HL-60/S4 treated with phorbol 12-myristate 13-acetate at 8.2 ng/mL for 4 days and 3 days (cell line): ENCODE measurements at regions not wholly inside any gene's neighbourhood (a gene's known extent, or its start where the extent isn't known, plus 50 kb on each side); places are given as distances from the start of the nearest gene placed in this dataset.
"Not testable (repeated sequence)": the region's sequence is repeated elsewhere in the genome, so short reads cannot be mapped to it uniquely, and the experiment has no call there.

ENCODE experiments used
- in situ Hi-C: fragments of 300-500 bp; cut with MboI; formaldehyde crosslinking; loops from 2 replicates; pipeline ENCODE4 v1.15.0; 2022; ENCODE audit warnings: low sequenced_read_pairs

DNA sequence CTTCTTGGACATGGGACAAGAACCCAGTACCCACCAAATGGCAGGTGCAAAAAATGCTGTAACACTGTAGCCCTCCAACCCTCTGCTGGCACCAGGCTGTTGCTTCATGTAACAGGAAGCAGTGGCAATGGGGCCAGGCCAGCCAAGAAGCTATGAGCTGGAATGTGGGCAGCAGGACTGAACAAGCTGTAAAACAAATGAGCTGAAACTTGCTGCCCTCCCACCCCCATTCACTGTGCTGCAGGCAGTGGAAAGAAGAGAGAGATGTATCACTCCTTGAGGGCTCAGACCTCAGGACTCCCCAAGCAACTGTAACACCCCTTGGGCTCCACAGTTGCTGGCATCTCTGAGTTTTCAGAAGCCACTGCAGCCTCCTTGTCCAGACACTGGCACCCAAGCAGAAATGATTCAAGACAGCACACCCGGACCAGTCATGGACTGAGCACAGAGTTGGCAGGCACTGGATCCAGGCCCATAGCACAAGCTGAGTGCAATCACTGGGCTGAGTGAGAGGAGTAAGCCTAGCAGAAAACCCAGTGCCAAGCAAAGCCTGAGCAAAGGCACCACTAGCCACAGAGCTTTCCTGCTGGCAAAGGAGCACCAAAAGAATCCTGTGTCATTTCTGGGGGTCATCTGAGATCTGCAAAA, 321.4 kb upstream of the CXADR start:
- in situ Hi-C loops, result no loop called here

DNA sequence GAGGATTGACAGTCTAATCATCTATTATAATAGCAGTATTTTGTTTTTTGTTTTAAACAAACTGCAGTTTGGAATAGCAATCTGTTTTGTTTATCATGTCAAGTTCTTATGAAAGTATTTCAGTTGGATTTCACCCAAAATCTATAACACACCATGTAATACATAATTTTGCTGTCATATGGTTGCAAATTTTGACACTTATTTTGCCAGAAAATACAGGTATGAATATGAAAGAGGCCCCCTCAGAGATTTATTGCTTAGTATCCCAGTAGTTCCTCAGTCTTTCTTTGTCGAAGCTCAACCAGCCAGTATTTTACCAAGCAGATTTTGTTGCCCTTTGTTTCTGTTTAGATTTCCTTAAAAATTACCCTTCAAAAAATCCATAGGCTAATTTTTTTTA, 317.5 kb upstream of the CXADR start:
- in situ Hi-C loops, result no loop called here

DNA sequence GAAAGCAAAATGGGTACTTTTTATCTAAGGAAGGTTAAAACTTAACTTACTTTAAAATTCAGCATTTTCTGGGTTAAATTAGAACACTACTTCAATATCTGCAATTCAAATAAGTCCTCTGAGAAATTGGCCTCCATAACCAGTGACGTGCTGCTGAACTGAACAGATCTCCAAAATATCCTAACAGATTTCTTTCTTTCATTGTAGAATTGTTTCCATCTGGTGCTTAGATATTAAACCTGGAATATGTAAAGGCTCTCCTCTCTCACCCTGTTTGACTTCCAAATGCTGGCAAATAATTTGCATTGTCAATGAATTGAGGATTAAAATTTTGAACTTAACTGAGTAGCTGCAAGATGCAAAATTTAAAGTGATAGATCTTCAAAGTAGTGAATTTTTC, 316.9 kb upstream of the CXADR start:
- in situ Hi-C loops, result no loop called here

DNA sequence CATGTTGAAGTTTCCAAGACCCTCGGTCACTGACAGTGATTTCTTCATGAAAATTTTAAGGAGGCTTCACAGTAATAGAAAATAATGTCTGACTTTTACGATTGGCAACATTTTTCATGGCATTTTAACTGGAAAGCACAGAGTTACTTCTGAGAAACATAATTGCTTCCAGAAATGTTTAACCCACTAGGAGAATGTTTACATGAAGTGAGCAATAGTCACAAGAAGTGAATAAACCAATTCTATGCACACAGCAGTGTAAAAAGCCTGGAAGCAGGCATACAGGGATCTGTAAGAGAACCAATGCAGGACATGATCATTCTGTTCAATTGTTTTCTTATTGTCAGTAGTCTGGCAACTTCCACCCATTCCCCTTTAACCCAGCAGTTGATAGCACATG, 316.2 kb upstream of the CXADR start:
- in situ Hi-C loops, result no loop called here

DNA sequence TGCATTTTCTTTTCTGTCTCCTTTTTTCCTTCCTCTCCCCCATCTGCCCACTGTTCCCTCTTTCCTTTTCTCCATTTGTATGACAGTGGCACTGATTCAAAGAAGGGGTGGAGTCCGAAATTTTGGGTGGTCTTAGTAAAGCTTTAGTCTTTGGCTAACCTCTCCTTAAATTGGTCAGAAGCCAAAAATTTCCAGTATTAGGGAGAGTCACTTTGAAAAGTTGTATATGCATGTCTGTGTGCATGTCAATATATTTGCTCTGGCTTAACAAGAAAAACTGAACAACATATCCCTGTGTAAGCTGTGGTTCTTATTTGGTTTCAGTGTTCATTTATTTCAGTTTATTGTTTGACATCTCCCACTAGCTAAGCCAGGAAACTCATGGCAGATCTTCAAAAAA, 314.8 kb upstream of the CXADR start:
- in situ Hi-C loops, result no loop called here

DNA sequence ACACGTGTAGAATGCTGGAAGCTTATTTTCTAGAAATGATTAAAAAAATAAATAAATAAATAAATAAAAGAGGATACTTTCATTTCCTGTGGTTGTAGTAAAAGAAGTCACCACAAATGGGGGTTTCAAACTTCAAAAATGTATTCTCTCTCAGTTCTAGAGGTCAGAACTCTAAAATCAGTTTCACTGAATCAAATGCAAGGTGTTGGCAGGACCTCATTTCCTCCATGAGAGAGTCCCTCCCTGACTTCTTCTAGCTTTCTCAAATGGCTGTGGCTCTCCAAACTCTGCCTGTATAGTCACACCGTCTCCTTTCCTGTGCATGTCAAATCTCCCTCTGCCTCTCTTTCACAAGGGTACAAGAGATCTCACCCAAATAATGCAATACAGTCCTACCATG, 312.6 kb upstream of the CXADR start:
- in situ Hi-C loops, result no loop called here

DNA sequence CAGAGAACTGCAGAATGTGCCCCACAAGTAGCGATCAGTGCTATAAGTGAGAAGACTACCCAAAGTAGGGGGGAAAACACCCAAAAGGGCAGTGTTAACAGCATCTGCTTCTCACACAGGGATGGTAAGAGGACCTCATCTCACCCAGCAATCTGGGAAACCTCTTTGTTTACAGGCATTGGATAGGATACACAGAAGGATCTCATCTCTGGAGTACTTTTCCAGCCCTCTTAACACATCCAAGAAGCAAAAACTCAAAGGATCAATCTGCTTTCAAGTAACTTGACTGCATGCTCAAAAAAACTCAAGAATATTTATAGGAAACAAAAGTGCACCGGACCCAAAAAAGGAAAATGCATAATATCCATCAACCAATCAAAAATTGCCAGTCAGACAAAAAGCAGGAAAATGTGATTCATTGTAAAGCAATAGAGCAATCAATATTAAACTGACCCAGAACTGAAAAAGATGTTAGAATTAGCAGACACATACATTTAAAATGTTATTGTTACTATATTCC, 311.0 kb upstream of the CXADR start:
- in situ Hi-C loops, result no loop called here

DNA sequence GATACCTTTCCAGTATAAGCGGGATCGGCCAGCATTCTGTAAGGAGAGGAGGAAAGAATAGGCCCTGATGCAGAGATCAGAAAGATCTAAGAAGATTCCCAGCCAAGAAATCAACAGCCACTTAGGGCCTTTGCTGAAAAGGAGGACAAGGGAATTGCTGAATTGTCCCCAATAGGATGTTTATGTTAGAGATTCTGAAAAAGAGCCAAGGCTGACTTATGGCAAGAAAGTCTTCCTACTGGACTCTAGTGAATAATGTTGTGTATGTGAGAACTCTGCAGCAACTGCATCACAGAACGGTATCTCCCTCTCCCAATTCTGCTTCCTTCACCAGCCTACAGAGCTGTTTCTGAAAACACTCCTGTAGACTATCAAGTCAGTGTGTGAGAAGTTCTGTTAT, 298.0 kb upstream of the CXADR start:
- in situ Hi-C loops, result no loop called here

DNA sequence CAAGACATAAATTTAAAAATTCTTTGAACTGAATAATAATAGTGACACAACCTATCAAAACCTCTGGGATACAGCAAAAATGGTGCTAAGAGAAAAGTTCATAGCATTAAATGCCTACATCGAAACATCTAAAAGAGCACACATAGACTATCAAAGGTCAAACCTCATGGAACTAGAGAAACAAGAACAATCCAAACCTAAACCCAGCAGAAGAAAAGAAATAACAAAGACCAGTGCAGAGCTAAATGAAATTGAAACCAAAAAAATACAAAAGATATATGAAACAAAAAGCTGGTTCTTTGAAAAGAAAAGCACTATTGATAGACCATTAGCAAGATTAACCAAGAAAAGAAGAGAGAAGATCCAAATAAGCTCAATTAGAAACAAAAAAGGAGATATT, 293.8 kb upstream of the CXADR start:
- in situ Hi-C loops, result not testable (repeated sequence)

DNA sequence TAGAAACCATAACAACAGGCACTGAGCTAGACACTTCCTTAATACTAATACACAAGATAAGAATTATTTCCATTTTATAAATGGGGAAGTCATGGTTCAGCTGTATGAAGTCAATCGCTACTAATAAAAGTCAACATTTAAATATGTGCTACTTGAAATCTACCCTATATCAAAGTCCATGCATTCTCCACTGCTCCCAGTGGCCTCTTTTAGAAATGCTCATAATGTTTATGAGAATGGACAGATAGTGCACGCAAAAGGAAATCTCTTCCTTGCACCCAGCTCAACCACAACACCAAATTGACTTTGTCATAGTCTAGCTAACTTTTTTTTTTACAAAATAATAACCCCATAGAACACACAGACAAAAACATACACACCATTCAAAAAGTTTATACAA, 281.7 kb upstream of the CXADR start:
- in situ Hi-C loops, result no loop called here

DNA sequence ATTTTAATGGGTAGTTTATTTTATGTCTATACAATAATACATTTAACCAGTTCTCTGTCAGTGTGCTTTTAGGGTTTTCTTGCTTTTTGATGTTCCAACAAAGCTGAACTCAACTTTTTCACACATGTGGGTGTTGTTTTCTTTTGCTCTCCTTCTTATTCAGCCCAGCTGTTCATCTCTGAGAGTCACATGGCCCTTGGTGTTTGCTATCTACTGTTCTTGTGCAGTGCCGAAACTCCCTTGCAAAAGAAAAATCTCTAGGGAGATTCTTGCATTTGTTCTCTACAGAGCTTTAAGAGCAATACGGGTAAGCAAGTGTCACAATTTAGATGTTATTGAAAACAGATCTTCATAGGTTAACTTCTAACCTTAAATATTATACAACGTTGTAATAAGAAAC, 281.1 kb upstream of the CXADR start:
- in situ Hi-C loops, result no loop called here

DNA sequence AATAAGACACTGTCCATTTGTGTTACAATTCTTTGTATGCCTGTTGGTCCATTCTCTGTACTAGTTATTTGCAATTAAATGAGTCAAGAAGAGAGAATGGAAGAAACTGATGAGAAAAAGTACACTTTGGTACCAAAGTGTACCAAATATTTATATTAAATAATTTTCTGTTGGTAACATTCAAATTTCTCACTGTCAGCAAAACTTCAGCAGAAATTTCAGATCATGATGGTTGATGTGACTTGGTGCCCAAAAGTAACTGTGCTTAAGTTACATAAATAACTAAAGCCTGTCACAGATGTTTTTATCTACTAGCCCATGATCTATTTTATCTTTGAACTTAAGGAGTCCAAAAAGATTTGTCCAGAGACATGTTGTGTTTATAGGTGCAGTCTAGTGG, 274.4 kb upstream of the CXADR start:
- in situ Hi-C loops, result no loop called here

DNA sequence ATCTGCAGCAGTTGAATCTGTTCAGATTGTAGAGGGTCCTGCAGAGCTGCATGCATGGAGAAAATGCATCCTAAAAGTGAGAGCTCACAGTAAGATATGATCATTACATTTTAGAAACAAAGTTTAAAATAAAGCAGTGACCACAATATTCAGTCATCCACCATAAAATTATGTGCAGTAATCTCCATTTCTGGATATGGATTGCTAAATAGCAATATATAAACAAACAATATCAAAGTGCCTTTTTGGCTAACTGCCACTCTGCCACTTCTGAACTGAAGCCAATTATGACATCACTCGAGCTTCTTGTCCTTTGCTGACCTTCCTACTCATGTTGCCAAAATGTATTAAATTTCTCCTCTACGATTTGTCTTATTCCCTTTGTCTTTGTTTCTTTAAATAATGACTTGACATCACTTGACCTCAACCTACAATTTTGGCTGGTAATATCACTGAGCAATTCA, 262.0 kb upstream of the CXADR start:
- in situ Hi-C loops, result no loop called here

DNA sequence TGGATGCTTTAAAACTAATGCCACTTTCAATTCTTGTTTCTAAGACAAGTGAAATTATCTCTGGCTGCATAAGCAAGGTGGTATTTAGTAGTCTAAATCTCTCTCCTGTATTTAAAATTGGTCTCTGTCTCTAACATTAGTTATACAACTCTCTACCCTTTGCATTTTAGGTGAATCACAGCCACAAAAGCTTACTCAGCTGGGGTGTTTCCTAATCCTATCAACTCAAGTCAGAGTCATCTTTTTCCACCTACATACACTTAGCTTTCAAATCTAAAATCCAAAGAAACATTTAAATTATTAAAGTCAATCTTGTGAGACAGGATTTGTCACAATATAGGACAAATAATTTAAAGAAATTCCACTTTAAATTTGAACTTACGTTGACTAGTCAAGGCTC, 255.1 kb upstream of the CXADR start:
- in situ Hi-C loops, result no loop called here

DNA sequence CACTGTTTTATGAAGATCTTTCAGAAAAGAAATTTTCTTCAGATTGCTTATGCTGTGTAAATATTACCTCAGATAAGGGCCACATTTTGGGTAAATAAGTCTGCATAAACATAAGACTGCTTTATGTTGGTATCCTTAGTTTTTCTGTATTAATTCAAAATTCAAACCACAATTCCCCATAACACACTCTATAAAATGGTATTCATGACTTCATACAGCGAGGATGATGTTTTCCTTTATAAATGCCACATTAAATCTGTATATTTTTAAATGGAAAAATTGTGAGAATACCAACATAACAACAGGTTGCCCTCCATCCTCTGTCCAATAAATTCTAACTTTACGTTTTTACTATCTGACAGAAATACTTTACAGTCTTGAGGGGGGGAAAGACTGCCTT, 248.7 kb upstream of the CXADR start:
- in situ Hi-C loops, result no loop called here

DNA sequence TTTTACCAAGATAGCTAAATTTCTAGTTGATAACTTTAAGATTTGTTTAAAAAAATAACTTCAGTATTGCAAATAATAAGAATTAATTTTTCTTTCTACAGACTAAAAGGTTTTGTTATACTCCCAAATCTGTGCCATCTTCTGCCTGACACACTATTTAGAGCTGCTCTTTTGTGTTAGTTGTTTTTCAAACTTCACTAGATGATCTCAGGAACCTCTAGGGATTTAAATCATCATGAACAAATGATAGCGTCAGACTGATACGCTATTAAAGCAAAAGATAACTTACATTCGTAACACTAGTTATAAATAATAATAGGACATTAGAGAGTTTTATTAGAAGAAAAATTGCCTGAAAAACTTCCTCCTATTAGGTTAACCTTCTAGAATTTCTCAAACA, 243.1 kb upstream of the CXADR start:
- in situ Hi-C loops, result no loop called here

DNA sequence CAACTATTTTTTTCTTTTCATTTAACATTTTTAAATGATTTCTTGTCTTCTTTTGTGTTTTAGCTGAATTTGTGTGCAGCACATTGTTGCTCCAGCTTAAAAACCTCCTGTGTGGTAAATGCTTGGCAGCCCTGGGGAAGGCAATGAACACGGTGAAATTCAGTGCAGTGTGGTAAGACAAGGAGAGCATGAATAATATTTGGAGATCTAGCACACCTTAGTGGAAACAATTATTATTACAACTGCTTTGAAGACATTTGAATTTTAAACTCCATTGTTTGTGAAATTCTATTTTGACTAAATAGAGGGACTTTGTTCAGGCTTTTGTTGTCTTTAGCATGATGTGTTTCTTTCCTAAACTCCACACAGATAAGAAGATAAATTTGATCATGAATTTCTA, 242.6 kb upstream of the CXADR start:
- in situ Hi-C loops, result no loop called here

DNA sequence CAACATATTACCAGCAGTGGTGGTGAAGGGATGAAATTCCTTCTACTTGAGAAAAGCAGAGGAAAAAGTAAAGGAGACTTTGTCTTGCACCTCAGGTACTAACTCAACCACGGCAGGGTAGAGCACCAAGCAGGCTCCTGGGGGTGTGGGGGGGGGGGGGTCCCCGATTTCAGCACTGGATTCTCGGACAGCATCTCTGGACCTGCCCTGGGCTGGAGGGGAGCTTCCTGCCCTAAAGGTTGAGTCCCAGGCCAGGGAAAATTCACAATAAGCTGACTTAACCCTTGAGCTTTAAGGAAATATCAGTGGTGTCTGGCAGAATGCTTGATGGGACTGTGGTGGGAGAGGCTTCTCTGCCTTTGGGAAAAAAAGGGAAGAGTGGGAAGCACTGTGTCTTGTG, 233.2 kb upstream of the CXADR start:
- in situ Hi-C loops, result no loop called here

DNA sequence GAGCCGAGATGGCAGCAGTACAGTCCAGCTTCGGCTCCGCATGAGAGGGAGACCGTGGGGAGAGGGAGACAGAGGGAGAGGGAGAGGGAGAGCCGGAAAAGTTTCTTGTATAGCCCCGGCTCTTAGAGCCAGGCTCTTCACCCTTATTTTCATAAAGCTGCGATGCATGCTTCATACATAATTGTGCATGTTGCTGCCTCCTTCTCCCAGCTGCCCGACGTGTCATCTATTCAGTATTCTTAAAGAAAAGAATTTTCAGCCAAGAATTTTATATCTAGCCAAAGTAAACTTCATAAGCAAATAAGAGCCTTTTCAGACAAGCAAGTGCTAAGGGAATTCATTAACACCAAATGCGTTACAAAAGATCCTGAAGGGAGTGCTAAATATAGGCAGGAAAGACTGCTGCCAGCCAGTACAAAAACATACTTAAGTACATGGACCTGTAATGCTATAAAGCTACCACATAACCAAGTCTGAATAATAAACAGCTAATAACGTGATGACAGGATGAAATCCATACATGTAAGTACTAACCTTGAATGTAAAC, 219.8 kb upstream of the CXADR start:
- in situ Hi-C loops, result not testable (repeated sequence)

DNA sequence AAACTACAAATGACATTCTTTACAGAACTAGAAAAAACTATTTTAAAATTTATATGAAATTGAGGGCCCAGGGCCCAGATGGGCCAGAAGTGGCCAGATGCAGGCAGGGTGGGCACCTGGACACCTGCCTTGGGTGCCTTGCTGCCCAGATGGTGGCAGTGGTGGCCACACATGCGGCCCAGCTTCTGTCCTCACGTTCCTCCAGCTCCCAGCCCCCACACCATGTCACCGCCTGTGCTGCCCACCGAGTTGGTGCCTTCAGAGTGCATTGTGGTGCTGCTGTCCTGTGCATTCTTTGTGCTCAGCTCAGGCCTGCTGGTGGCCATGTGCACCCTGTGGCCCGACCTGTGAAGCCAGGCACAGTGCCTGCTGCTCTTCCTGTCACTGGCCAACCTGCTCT, 216.8 kb upstream of the CXADR start:
- in situ Hi-C loops, result no loop called here

DNA sequence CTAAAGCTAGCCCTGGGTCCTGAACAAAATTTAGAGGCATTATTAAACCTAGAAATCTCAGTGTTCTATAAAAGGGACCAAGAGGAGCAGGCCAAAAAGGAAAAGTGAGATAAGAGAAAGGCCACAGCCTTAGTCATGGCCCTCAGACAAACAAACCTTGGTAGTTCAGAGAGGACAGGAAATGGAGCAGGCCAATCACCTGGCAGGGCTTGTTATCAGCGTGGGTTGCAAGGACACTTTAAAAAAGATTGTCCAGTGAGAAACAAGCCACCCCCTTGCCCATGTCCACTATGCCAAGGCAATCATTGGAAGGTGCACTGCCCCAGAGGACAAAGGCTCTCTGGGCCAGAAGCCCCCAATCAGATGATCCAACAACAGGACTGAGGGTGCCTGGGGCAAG, 213.3 kb upstream of the CXADR start:
- in situ Hi-C loops, result not testable (repeated sequence)

DNA sequence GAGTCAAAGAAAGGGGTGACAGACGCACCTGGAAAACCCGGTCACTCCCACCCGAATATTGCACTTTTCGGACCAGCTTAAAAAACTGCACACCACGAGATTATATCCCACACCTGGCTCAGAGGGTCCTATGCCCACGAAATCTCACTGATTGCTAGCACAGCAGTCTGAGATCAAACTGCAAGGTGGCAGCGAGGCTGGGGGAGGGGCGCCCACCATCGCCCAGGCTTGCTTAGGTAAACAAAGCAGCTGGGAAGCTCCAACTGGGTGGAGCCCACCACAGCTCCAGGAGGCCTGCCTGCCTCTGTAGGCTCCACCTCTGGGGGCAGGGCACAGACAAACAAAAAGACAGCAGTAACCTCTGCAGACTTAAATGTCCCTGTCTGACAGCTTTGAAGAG, 185.1 kb upstream of the CXADR start:
- in situ Hi-C loops, result not testable (repeated sequence)

DNA sequence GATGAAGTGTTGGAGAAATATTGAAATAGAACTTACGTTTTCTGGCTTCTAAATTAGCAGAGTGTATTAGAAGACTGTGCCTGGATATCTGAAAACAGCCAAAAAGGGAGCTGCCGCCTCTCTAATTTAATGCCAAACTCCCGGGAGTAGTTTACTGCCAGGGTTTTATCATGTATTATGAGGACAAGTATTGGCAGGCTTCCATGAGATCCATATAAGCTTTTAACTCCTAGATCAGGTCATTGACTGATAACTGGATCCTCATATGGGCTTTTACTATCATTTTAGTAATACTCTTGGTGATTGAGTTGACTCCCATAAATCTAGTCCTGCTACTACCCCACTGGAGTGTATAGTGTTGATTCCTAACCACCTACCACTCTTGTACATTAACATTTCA, 178.4 kb upstream of the CXADR start:
- in situ Hi-C loops, result no loop called here
